SK-N-SH (cell line): ENCODE measurements at regions not wholly inside any gene's neighbourhood (a gene's known extent, or its start where the extent isn't known, plus 50 kb on each side); places are given as distances from the start of the nearest gene placed in this dataset.

ENCODE experiments used
- CTCF ChIA-PET: fragments of 300-600, 350-600 bp; formaldehyde crosslinking; extraction: SDS; loops from one replicate; lab custom pipeline; 2021; lab: Yijun Ruan, JAX
- POLR2A ChIA-PET: fragments of 350-600 bp; sonication (Branson Sonifier 250); formaldehyde crosslinking; extraction: SDS; loops from one replicate; lab custom pipeline; 2020; ENCODE audit warnings: antibody characterized with exemption, inconsistent platforms; lab: Yijun Ruan, JAX
- DNase-seq: peaks from one replicate; pipeline ENCODE4 v3.0.0; 2012
- H2AFZ ChIP-seq: fragments of 200-600 bp; sonication (generic); 2 replicates; pipeline ENCODE4 v1.8.1; 2016; ENCODE audit warnings: antibody characterized with exemption, mild to moderate bottlenecking, low read depth
- H3F3A ChIP-seq: fragments of 200-600 bp; sonication (generic); replicated peaks from 2 replicates; pipeline ENCODE3; 2016; ENCODE audit warnings: antibody characterized with exemption, mild to moderate bottlenecking; ENCODE audit not compliant: insufficient read depth
- H3K27ac ChIP-seq, 2 experiments: fragments of 200-500 bp in 1 of 2; fragments of 200-600 bp in 1 of 2; sonication (Bioruptor generic) in 1 of 2; sonication (generic), shearing (Covaris generic) in 1 of 2; 2 replicates each; pipeline versions ENCODE4 v1.5.1 to v1.6.1; 2014 to 2016; ENCODE audit warnings: low read depth in 2 of 2, inconsistent platforms in 1 of 2, low read length in 1 of 2, mild to moderate bottlenecking in 1 of 2, mixed read lengths in 1 of 2
- H3K27me3 ChIP-seq: fragments of 200-600 bp; sonication (generic), shearing (Covaris generic); 2 replicates; pipeline ENCODE4 v1.6.1; 2016; ENCODE audit warnings: mixed run types; ENCODE audit not compliant: insufficient read depth
- H3K36me3 ChIP-seq, 2 experiments: fragments of 200-500 bp in 1 of 2; fragments of 200-600 bp in 1 of 2; sonication (Bioruptor generic) in 1 of 2; sonication (generic) in 1 of 2; replicated peaks in 1 of 2; 2 replicates each; pipeline versions ENCODE3 to v1.5.1; 2014 to 2016; ENCODE audit warnings: low read length in 1 of 2, mild to moderate bottlenecking in 1 of 2; ENCODE audit not compliant: insufficient read depth in 2 of 2, control insufficient read depth in 1 of 2
- H3K4me1 ChIP-seq, 2 experiments: fragments of 200-500 bp in 1 of 2; fragments of 200-600 bp in 1 of 2; sonication (Bioruptor generic) in 1 of 2; sonication (generic), shearing (Covaris generic) in 1 of 2; 2 replicates each; pipeline versions ENCODE4 v1.5.1 to v1.6.1; 2014 to 2016; ENCODE audit warnings: low read depth in 1 of 2, low read length in 1 of 2, mixed run types in 1 of 2; ENCODE audit not compliant: insufficient read depth in 2 of 2, control insufficient read depth in 1 of 2
- H3K4me2 ChIP-seq: fragments of 200-600 bp; sonication (generic), shearing (Covaris generic); 2 replicates; pipeline ENCODE4 v1.6.1; 2017; ENCODE audit warnings: mixed run types
- H3K4me3 ChIP-seq, 2 experiments: fragments of 200-500 bp in 1 of 2; fragments of 200-600 bp in 1 of 2; sonication (Bioruptor generic) in 1 of 2; sonication (generic), shearing (Covaris generic) in 1 of 2; 2 replicates each; pipeline versions ENCODE4 v1.5.1 to v1.8.1; 2014 to 2016; ENCODE audit warnings: low read depth in 2 of 2, inconsistent platforms in 1 of 2, low read length in 1 of 2, mild to moderate bottlenecking in 1 of 2, mixed read lengths in 1 of 2, moderate library complexity in 1 of 2
- H3K79me2 ChIP-seq: fragments of 200-600 bp; sonication (generic); 2 replicates; pipeline ENCODE4 v1.8.1; 2017; ENCODE audit warnings: mild to moderate bottlenecking; ENCODE audit not compliant: insufficient read depth
- H3K9ac ChIP-seq: fragments of 200-600 bp; sonication (generic); 2 replicates; pipeline ENCODE4 v1.6.1; 2017; ENCODE audit warnings: mixed run types
- H3K9me2 ChIP-seq: fragments of 200-600 bp; sonication (generic); 2 replicates; pipeline ENCODE4 v1.6.1; 2017; ENCODE audit warnings: mixed run types
- H3K9me3 ChIP-seq: fragments of 200-600 bp; sonication (generic); 2 replicates; pipeline ENCODE4 v1.6.1; 2017; ENCODE audit warnings: mixed run types, mild to moderate bottlenecking, moderate library complexity
- H4K20me1 ChIP-seq: fragments of 200-600 bp; sonication (generic); 2 replicates; pipeline ENCODE4 v1.6.1; 2017; ENCODE audit warnings: mild to moderate bottlenecking, mixed run types; ENCODE audit not compliant: insufficient read depth
- CHD2 ChIP-seq: fragments of 150-350 bp; IDR thresholded peaks from 2 replicates; pipeline ENCODE4 v1.6.1; 2018; ENCODE audit warnings: low read length; ENCODE audit not compliant: partially characterized antibody
- EP300 ChIP-seq, 2 experiments: IDR thresholded peaks; 2 replicates each; pipeline versions ENCODE4 v1.4.0 to v1.6.1; 2012; ENCODE audit warnings: borderline replicate concordance in 1 of 2, low read depth in 1 of 2, low read length in 1 of 2
- MEF2A ChIP-seq: IDR thresholded peaks from 2 replicates; pipeline ENCODE4 v1.4.0; 2012; ENCODE audit warnings: low read depth, borderline replicate concordance
- MXI1 ChIP-seq: IDR thresholded peaks from 2 replicates; pipeline ENCODE4 v1.6.1; 2012; ENCODE audit warnings: mild to moderate bottlenecking, low read depth, low read length, improper control_type of control experiment
- POLR2AphosphoS5 ChIP-seq: IDR thresholded peaks from 2 replicates; pipeline ENCODE4 v1.6.1; 2012; ENCODE audit warnings: low read depth, low read length
- RCOR1 ChIP-seq: fragments of 150-350 bp; IDR thresholded peaks from 2 replicates; pipeline ENCODE4 v1.6.1; 2017; ENCODE audit warnings: antibody characterized with exemption, low read length
- RXRA ChIP-seq: IDR thresholded peaks from 2 replicates; pipeline ENCODE4 v1.4.0; 2012; ENCODE audit warnings: low read depth, mild to moderate bottlenecking, borderline replicate concordance
- TCF12 ChIP-seq: IDR thresholded peaks from 2 replicates; pipeline ENCODE4 v1.4.0; 2012
- USF1 ChIP-seq: IDR thresholded peaks from 2 replicates; pipeline ENCODE4 v1.4.0; 2012; ENCODE audit warnings: low read depth, borderline replicate concordance
- WGBS: methylation state at CpG from one replicate; pipeline ENCODE4 v1.1.6; 2017; ENCODE audit warnings: low lambda C conversion rate; 5-methylcytosine and 5-hydroxymethylcytosine counted together
- TF ChIP-seq, protein P1 (sequence below): IDR thresholded peaks from 2 replicates; pipeline ENCODE4 v1.4.0; 2012; ENCODE audit warnings: low read depth, borderline replicate concordance
- TF ChIP-seq, protein P2 (sequence below): fragments of 150-350 bp; IDR thresholded peaks from 2 replicates; pipeline ENCODE4 v1.6.1; 2017; ENCODE audit warnings: antibody characterized with exemption, low read length, low read depth, borderline replicate concordance
- TF ChIP-seq, protein P3 (sequence below): IDR thresholded peaks from 2 replicates; pipeline ENCODE4; 2012

- CTCF ChIA-PET = interaction anchor here (1.1 kb wide), 1 partner anchor 41 kb away, joined by 3 read pairs; no protein-coding TSS in a partner anchor
- H4K20me1 ChIP-seq = no peaks in the 10 kb centered on the region
- H3K4me1 ChIP-seq = peaks cover 0 to 3% of the 10 kb centered on the region in 2 experiments; a peak in 2 of 4 replicates
- H3K9ac ChIP-seq = no peak overlapping the region
- H3K79me2 ChIP-seq = no peaks in the 10 kb centered on the region
- H3F3A ChIP-seq = no peaks in the 10 kb centered on the region
- H3K4me2 ChIP-seq = no peak overlapping the region
- H3K27ac ChIP-seq = no peak overlapping the region
- no peak for DNase-seq
- H2AFZ ChIP-seq = no peak overlapping the region
- no peak for TF ChIP-seq CHD2
- TF ChIP-seq, protein P1, sequence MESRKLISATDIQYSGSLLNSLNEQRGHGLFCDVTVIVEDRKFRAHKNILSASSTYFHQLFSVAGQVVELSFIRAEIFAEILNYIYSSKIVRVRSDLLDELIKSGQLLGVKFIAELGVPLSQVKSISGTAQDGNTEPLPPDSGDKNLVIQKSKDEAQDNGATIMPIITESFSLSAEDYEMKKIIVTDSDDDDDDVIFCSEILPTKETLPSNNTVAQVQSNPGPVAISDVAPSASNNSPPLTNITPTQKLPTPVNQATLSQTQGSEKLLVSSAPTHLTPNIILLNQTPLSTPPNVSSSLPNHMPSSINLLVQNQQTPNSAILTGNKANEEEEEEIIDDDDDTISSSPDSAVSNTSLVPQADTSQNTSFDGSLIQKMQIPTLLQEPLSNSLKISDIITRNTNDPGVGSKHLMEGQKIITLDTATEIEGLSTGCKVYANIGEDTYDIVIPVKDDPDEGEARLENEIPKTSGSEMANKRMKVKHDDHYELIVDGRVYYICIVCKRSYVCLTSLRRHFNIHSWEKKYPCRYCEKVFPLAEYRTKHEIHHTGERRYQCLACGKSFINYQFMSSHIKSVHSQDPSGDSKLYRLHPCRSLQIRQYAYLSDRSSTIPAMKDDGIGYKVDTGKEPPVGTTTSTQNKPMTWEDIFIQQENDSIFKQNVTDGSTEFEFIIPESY = no peak
- TF ChIP-seq USF1 = no peak
- TF ChIP-seq RCOR1 = no peak
- TF ChIP-seq, protein P2, sequence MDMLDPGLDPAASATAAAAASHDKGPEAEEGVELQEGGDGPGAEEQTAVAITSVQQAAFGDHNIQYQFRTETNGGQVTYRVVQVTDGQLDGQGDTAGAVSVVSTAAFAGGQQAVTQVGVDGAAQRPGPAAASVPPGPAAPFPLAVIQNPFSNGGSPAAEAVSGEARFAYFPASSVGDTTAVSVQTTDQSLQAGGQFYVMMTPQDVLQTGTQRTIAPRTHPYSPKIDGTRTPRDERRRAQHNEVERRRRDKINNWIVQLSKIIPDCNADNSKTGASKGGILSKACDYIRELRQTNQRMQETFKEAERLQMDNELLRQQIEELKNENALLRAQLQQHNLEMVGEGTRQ = no peak
- H3K9me2 ChIP-seq = no peaks in the 10 kb centered on the region
- POLR2A ChIA-PET = no interaction called here
- 39% methylated on average over 1 of the region's 1 CpG for WGBS
- no peaks in the 10 kb centered on the region for H3K36me3 ChIP-seq
- H3K27me3 ChIP-seq = no peaks in the 10 kb centered on the region; the same call in 1 of the 2 replicates
- H3K4me3 ChIP-seq = no peak overlapping the region
- no peaks in the 10 kb centered on the region for H3K9me3 ChIP-seq
Measured at GRCh38 chr2:235413064-235413463, 80.8 kb upstream of the AGAP1 start.

GRCh38 chr2:235414422-235414821 lies 79.4 kb upstream of the AGAP1 start:
- Histone ChIP-seq H3K9me2 (no peaks in the 10 kb centered on the region), H3K27ac (no peak overlapping the region), H4K20me1 (no peaks in the 10 kb centered on the region), H2AFZ (no peak overlapping the region), H3K4me3 (no peak overlapping the region), H3K27me3 (no peaks in the 10 kb centered on the region; the same call in 1 of the 2 replicates), H3K9ac (no peak overlapping the region), H3K36me3 (no peaks in the 10 kb centered on the region), H3K9me3 (no peaks in the 10 kb centered on the region), H3K79me2 (no peaks in the 10 kb centered on the region), H3F3A (no peaks in the 10 kb centered on the region), H3K4me2 (no peak overlapping the region), H3K4me1 (peaks cover 0 to 3% of the 10 kb centered on the region in 2 experiments; a peak in 2 of 4 replicates)
- CTCF ChIA-PET = interaction anchor here (0.6 kb wide), 1 partner anchor 329 kb away, joined by 4 read pairs; no protein-coding TSS in a partner anchor
- TF ChIP-seq MXI1 = no peak
- TF ChIP-seq POLR2AphosphoS5 = no peak
- TF ChIP-seq MEF2A = no peak
- no peak for TF ChIP-seq EP300 (IDR thresholded peaks at IDR 0.05; ENCODE audit: borderline replicate concordance in 1 of 2, low read depth in 1 of 2, low read length in 1 of 2)
- TF ChIP-seq, protein P3, sequence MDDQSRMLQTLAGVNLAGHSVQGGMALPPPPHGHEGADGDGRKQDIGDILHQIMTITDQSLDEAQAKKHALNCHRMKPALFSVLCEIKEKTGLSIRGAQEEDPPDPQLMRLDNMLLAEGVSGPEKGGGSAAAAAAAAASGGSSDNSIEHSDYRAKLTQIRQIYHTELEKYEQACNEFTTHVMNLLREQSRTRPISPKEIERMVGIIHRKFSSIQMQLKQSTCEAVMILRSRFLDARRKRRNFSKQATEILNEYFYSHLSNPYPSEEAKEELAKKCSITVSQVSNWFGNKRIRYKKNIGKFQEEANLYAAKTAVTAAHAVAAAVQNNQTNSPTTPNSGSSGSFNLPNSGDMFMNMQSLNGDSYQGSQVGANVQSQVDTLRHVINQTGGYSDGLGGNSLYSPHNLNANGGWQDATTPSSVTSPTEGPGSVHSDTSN = no peak
- no peak for TF ChIP-seq RXRA
- TF ChIP-seq TCF12 = no peak
- DNase-seq = no peak
- POLR2A ChIA-PET = no interaction called here
- 81% methylated on average over 4 of the region's 4 CpGs for WGBS
